B cell (primary cell): ENCODE measurements at regions not wholly inside any gene's neighbourhood (a gene's known extent, or its start where the extent isn't known, plus 50 kb on each side); places are given as distances from the start of the nearest gene placed in this dataset.

ENCODE experiments used
- ATAC-seq: fragments of 200-7000 bp; cut with Tn5 transposase; one replicate; pipeline ENCODE4 v1.10.0; 2021; ENCODE audit warnings: low read depth, mild to moderate bottlenecking, moderate number of reproducible peaks, moderate library complexity
- CTCF ChIA-PET: fragments of 350-600 bp; sonication (Branson Sonifier 250); formaldehyde crosslinking; loops from one replicate; lab custom pipeline; 2021; ENCODE audit warnings: antibody characterized with exemption, inconsistent platforms; lab: Charles Lee
- POLR2A ChIA-PET: fragments of 350-600 bp; sonication (Branson Sonifier 250); formaldehyde crosslinking; loops from one replicate; lab custom pipeline; 2021; ENCODE audit warnings: antibody characterized with exemption; lab: Charles Lee
- DNase-seq: peaks from one replicate; pipeline ENCODE4 v3.0.0; 2013
- H2AFZ ChIP-seq: 2 replicates; pipeline ENCODE4 v1.6.1; 2012; ENCODE audit warnings: mild to moderate bottlenecking, low read depth, low read length; ENCODE audit not compliant: insufficient read depth, poor library complexity, severe bottlenecking
- H3K27ac ChIP-seq, 2 donors: 1 replicate in 1 of 2; 2 replicates in 1 of 2; pipeline ENCODE4 v1.5.1; 2012 to 2013; ENCODE audit warnings: low read length in 2 of 2, mild to moderate bottlenecking in 2 of 2, moderate library complexity in 1 of 2
- H3K27me3 ChIP-seq, 4 experiments: fragments of 200-600 bp in 1 of 4; sonication (generic) in 1 of 4; replicated peaks in 1 of 4; 1 replicate in 2 of 4; 2 replicates in 2 of 4; pipeline versions ENCODE4 v1.6.1 to v1.7.0; 2013 to 2016; ENCODE audit warnings: low read length in 3 of 4, mild to moderate bottlenecking in 2 of 4, mixed read lengths in 1 of 4, moderate library complexity in 1 of 4; ENCODE audit not compliant: insufficient read depth in 4 of 4, control insufficient read depth in 3 of 4; ENCODE audit errors: control extremely low read depth in 1 of 4
- H3K36me3 ChIP-seq, 2 experiments: replicated peaks in 1 of 2; 1 replicate in 1 of 2; 2 replicates in 1 of 2; pipeline versions ENCODE4 v1.6.1 to v1.7.1; 2013; ENCODE audit warnings: low read length in 1 of 2; ENCODE audit not compliant: insufficient read depth in 2 of 2, control insufficient read depth in 1 of 2; ENCODE audit errors: control extremely low read depth in 1 of 2, extremely low read depth in 1 of 2
- H3K4me1 ChIP-seq, 2 donors: fragments of 200-600 bp in 1 of 2; sonication (generic) in 1 of 2; 1 replicate in 1 of 2; 2 replicates in 1 of 2; pipeline versions ENCODE4 v1.5.1 to v1.6.1; 2013 to 2017; ENCODE audit warnings: low read length in 2 of 2; ENCODE audit not compliant: control insufficient read depth in 2 of 2, insufficient read depth in 2 of 2
- H3K4me2 ChIP-seq: replicated peaks from 2 replicates; pipeline ENCODE3; 2012; ENCODE audit warnings: mild to moderate bottlenecking, low read depth, low read length; ENCODE audit not compliant: poor library complexity, severe bottlenecking
- H3K4me3 ChIP-seq, 5 experiments: fragments of 200-600 bp in 1 of 5; sonication (generic) in 1 of 5; 1 replicate in 3 of 5; 2 replicates in 2 of 5; pipeline versions ENCODE4 v1.5.1 to v1.7.0; 2011 to 2016; ENCODE audit warnings: low read length in 4 of 5, mild to moderate bottlenecking in 4 of 5, low read depth in 2 of 5, control low read depth in 1 of 5, moderate library complexity in 1 of 5; ENCODE audit not compliant: insufficient read depth in 1 of 5; ENCODE audit errors: control extremely low read depth in 1 of 5, extremely low read depth in 1 of 5
- H3K79me2 ChIP-seq: fragments of 200-600 bp; sonication (generic); one replicate; pipeline ENCODE4 v1.6.0; 2016; ENCODE audit warnings: low read length; ENCODE audit not compliant: control insufficient read depth, insufficient read depth
- H3K9ac ChIP-seq: fragments of 200-600 bp; sonication (generic); 2 replicates; pipeline ENCODE4 v1.6.1; 2017; ENCODE audit warnings: mild to moderate bottlenecking, low read length, moderate library complexity
- H3K9me3 ChIP-seq, 3 donors: one replicate each; pipeline versions ENCODE4 v1.6.1 to v1.7.1; 2013; ENCODE audit warnings: low read length in 2 of 3; ENCODE audit not compliant: control insufficient read depth in 2 of 3, insufficient read depth in 1 of 3; ENCODE audit errors: control extremely low read depth in 1 of 3
- H4K20me1 ChIP-seq: 2 replicates; pipeline ENCODE4 v1.6.0; 2012; ENCODE audit warnings: mild to moderate bottlenecking, low read length; ENCODE audit not compliant: insufficient read depth, control insufficient read depth, poor library complexity, severe bottlenecking
- H3K27ac Mint-ChIP-seq: one replicate; pipeline ENCODE4 v1.8.0; 2021; ENCODE audit warnings: mixed read lengths
- H3K27me3 Mint-ChIP-seq: one replicate; pipeline ENCODE4 v1.8.0; 2021; ENCODE audit warnings: mixed read lengths
- H3K4me1 Mint-ChIP-seq: one replicate; pipeline ENCODE4 v1.8.0; 2021; ENCODE audit warnings: mixed read lengths
- H3K4me3 Mint-ChIP-seq: one replicate; pipeline ENCODE4 v1.8.0; 2021; ENCODE audit warnings: mixed read lengths
- H3K9me3 Mint-ChIP-seq: one replicate; pipeline ENCODE4 v1.8.0; 2022; ENCODE audit warnings: mixed read lengths; ENCODE audit not compliant: insufficient read depth
- EZH2 ChIP-seq: IDR thresholded peaks from 2 replicates; pipeline ENCODE4 v1.6.1; 2012; ENCODE audit warnings: borderline replicate concordance, low read depth, mild to moderate bottlenecking, moderate library complexity, low read length; ENCODE audit not compliant: insufficient read depth, poor library complexity, severe bottlenecking
- WGBS: methylation state at CpG from one replicate; pipeline ENCODE4 v1.1.5; 2013; ENCODE audit warnings: missing lambda C conversion rate; ENCODE audit not compliant: insufficient coverage; 5-methylcytosine and 5-hydroxymethylcytosine counted together
- intact Hi-C: fragments of 100-400 bp; cut with micrococcal nuclease; formaldehyde crosslinking; loops from one replicate; pipeline ENCODE4 v1.10.0; 2022
- TF ChIP-seq, protein P1 (sequence below): fragments of 200-600 bp; IDR thresholded peaks from one replicate; pipeline ENCODE4 v1.8.0; 2022; ENCODE audit warnings: antibody characterized with exemption, mild to moderate bottlenecking

GRCh38 chr6:99121748-99122147, 174.0 kb upstream of the FBXL4 start:
- Histone ChIP-seq H3K27me3 (no peaks in the 10 kb centered on the region), H4K20me1 (no peaks in the 10 kb centered on the region), H3K4me3 (no peak overlapping the region), H3K36me3 (no peaks in the 10 kb centered on the region), H3K4me1 (no peaks in the 10 kb centered on the region), H2AFZ (no peak overlapping the region), H3K27ac (no peak overlapping the region), H3K9ac (no peak overlapping the region), H3K9me3 (no peaks in the 10 kb centered on the region), H3K79me2 (no peaks in the 10 kb centered on the region), H3K4me2 (no peak overlapping the region)
- Mint-ChIP-seq H3K4me3 (no peak overlapping the region), H3K27me3 (peaks cover 16% of the 10 kb centered on the region), H3K4me1 (no peaks in the 10 kb centered on the region), H3K9me3 (no peaks in the 10 kb centered on the region), H3K27ac (no peak overlapping the region)
- ATAC-seq (no peak), DNase-seq (no peak)
- ChIA-PET POLR2A (no interaction called here), CTCF (interaction anchor here (0.6 to 0.7 kb wide), 2 partner anchors 1624 to 1734 kb away, joined by 3 read pairs; no protein-coding TSS in a partner anchor)
- WGBS, result 100% methylated on average over 1 of the region's 3 CpGs
- intact Hi-C loops, result no loop called here
- TF ChIP-seq, protein P1, sequence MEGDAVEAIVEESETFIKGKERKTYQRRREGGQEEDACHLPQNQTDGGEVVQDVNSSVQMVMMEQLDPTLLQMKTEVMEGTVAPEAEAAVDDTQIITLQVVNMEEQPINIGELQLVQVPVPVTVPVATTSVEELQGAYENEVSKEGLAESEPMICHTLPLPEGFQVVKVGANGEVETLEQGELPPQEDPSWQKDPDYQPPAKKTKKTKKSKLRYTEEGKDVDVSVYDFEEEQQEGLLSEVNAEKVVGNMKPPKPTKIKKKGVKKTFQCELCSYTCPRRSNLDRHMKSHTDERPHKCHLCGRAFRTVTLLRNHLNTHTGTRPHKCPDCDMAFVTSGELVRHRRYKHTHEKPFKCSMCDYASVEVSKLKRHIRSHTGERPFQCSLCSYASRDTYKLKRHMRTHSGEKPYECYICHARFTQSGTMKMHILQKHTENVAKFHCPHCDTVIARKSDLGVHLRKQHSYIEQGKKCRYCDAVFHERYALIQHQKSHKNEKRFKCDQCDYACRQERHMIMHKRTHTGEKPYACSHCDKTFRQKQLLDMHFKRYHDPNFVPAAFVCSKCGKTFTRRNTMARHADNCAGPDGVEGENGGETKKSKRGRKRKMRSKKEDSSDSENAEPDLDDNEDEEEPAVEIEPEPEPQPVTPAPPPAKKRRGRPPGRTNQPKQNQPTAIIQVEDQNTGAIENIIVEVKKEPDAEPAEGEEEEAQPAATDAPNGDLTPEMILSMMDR, result no peak
- no peak for TF ChIP-seq EZH2

- no peaks in the 10 kb centered on the region for H3K27me3 ChIP-seq
- H3K4me2 ChIP-seq, result no peak overlapping the region
- no peaks in the 10 kb centered on the region for H3K4me1 Mint-ChIP-seq
- H4K20me1 ChIP-seq, result no peaks in the 10 kb centered on the region
- no peaks in the 10 kb centered on the region for H3K79me2 ChIP-seq
- no peaks in the 10 kb centered on the region for H3K9me3 Mint-ChIP-seq
- DNase-seq, result no peak
- ChIA-PET CTCF (interaction anchor here (1.0 to 2.5 kb wide), 6 partner anchors 11 to 1627 kb away, joined by 3 to 38 read pairs (median 16); partner anchors contain the start of gene POU3F2), POLR2A (no interaction called here)
- intact Hi-C loops, result no loop called here
- WGBS, result 100% methylated on average over 3 of the region's 3 CpGs
- H2AFZ ChIP-seq, result no peak overlapping the region
- ATAC-seq, result no peak
- H3K27me3 Mint-ChIP-seq, result peaks cover 25% of the 10 kb centered on the region
- H3K36me3 ChIP-seq, result no peaks in the 10 kb centered on the region
- no peak overlapping the region for H3K4me3 ChIP-seq
- no peaks in the 10 kb centered on the region for H3K9me3 ChIP-seq
- H3K27ac Mint-ChIP-seq, result no peak overlapping the region
- no peak for TF ChIP-seq EZH2
- TF ChIP-seq, protein P1, result no peak
- H3K9ac ChIP-seq, result no peak overlapping the region
- H3K4me1 ChIP-seq, result no peaks in the 10 kb centered on the region
- H3K4me3 Mint-ChIP-seq, result no peak overlapping the region
- H3K27ac ChIP-seq, result no peak overlapping the region
Observed at GRCh38 chr6:99120641-99121040, 172.9 kb upstream of the FBXL4 start.
